ENCODE measurements at regions not wholly inside any gene's neighbourhood (a gene's known extent, or its start where the extent isn't known, plus 50 kb on each side); places are given as distances from the start of the nearest gene placed in this dataset.
"Not testable (repeated sequence)": the region's sequence is repeated elsewhere in the genome, so short reads cannot be mapped to it uniquely, and the experiment has no call there.

DNA sequence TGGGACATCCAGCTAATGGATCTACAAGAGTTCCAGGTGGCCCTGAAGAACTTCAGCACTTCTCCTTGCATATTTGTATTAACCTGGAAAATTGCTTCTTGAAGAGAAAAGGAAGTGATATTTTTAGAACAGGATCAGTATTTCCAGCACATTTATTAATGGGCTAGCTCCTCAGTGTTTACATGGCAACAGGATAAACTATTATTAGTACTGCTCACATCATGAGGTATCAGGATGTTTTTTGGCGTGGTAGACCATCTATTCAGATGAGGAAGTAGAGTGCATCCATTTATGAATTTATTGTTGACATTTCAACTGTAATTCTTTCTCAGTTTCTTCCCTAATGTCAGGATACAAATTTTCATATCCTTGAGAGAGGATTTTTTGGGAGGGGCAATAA, 144.4 kb downstream of the KCNRG start:
- DNase-seq, result no peak

DNA sequence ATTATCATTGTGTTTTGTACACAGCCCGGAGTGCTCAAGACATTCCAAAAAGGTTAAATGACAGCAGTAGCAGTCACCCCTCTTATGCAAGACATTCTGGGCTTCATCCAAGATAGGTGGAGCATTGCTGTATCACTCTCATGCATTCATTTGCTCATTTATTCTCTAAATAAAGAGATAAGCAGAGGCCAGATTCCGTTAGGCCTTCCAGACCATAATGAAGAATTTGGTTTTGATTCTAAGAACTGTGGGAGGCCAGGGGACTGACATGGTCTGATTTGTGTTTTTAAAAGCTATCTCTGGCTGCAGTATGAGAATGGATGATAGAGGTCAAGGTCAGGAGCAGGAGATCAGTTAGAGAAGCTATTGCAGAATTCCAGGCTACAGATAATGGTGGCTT, 145.8 kb downstream of the KCNRG start:
- DNase-seq, result no peak

DNA sequence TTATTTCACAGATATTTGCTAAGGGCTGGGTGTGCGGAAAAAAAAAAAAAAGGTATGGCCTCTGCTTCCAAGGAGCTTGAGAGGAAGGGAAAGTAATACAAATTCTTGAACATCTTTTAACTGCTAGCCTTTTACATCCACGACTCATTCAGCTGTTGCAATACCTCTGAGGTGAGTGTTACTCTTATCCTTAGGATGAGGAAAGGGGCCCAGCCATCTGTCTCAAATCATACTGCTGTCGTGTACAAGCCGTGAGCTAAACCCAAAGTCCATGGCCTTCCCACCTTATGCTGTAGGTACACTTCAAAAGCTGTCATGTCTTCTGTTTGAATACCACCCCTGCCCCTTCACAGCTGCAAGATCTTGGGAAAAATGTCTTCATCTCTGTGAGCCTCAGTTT, 146.8 kb downstream of the KCNRG start:
- no peak for DNase-seq

DNA sequence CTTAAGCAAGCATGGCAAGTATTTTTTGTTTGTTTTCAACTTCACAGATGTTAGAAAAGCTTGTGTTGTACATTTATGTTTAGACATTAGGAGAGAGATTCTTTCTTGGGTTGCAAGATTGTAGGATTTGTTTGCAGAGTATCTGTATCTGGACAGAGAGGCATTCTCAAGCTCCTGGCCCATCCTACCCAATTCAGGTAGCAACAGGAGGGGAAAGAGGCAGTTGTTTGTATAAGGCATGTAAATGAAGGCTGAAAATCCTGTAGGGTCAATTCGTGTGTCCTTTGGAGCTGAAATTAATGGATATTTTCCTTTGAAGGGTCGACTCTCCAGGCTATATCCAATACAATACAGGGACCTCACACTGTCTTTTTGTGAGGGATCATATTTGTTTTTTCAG, 147.3 kb downstream of the KCNRG start:
- no peak for DNase-seq

DNA sequence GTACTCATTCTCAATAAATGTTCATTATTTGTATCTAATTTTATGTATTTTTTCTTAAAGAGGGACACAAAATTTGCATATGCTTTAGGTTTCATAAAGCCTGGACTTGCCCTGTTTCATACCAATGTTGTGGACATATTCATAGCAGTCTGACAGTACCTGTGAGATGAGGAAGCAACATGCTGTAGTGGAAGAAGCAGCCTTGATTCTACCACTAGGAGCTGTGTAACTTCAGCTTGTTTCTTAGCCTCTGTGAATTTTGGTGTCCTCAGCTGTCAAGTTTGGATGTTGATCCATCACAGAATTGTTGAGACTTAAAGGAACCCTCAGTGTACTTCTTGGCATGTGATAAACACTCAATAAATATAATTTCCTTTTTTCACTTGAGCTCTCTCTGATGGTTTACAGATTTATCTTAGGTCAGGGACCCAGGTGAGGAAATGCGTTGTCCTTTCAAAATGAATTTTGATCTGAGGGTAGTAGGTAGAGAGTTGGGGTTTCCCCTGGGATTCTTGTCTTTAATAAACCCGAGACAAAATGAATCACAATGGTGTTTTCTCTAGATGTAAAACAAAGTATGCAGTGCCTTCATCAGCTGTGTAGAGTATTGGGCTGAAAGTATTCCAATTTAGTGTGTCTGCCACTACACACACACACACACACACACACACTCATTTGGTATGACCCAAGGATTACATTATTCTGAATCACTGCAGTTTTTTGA, 152.1 kb downstream of the KCNRG start:
- DNase-seq, result no peak

DNA sequence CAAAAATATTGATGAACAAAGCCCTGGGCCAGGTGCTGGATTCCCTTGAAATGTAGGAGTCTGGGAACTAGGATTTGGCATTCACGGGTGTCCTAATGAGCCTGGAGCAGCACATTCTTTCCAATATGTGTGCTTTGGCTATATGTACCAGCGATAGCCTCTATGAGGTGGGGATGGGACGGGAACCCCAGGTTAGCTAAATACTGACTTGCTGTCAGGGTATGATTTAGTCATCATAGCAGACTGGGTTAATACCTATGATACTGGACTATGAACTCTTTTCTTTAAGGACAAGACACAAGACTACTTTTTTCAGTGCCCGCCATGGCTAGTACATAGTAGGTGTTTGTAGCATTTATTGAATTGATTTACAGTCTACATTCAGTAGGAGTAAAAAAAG, 152.7 kb downstream of the KCNRG start:
- DNase-seq, result no peak

DNA sequence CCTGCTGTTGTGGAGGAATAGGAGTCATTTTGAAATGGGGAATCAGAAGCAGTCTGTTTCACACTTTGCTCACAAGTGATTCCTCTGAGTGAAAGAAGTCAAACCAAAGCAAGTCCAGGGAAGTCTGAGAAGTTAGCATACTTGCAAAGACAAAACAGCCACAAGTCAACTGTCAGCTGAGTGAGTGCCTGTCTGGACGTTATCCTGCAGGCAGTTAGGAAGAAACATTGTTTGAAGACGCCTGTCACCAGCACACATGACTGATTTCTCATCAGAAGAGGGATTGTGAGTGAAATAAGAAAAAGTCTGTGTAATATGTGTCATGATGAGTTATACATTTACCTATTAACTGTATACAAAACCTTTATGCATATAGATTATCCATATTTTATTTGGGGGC, 153.5 kb downstream of the KCNRG start:
- no peak for DNase-seq

DNA sequence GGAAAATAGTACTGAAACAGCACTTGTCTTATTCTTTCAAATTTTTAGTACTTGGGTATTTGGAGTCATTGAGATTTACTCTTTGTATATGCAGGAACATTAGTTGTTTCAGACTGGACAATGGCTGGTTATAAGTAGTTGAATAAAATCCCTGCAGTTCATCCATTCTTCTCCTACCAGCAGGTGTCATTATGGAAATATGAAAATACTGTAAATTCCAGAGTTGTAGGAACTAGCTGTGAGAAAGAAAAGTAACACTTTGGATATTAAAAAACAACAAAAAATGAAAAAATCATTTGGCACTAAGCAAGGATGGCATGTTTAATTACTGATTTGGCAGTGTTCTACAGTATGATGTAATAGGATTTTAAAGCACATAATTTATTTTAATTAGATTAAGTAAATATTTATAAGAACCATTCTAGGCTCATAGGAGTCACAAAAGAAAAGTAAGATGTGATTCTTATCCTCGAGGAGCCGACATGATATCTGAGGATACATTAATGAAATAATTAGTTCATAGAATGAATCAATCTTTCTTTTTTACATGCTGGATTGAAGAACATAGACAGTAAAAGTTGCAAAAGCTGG, 155.3 kb downstream of the KCNRG start:
- no peak for DNase-seq

DNA sequence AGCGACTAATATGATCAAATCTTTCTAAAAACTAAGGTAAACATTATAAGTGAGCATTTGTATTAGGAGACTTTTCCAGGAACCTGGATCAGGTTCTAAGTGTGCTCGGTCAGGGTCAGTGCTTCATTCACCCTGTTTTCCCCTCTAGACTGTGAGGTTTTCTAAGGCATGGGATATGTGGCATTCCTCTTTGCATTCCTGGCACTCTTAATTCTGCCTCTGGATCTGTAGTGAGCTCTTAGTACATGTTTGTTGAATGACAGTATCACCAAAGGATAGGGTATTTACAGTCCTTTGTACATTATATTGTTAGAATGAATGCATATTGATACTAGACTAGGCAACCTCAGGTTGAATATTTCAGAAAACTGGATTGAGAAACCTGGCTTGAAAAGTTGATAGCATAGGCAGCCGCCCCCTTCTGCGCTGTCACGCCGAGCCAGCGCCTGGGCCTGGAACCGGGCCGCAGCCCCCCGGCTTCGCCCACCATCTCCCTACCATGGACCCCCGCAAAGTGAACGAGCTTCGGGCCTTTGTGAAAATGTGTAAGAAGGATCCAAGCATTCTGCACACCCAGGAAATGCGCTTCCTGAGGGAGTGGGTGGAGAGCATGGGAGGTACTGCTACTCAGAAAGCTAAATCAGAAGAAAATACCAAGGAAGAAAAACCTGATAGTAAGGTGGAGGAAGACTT, 156.5 kb downstream of the KCNRG start:
- no peak for DNase-seq

DNA sequence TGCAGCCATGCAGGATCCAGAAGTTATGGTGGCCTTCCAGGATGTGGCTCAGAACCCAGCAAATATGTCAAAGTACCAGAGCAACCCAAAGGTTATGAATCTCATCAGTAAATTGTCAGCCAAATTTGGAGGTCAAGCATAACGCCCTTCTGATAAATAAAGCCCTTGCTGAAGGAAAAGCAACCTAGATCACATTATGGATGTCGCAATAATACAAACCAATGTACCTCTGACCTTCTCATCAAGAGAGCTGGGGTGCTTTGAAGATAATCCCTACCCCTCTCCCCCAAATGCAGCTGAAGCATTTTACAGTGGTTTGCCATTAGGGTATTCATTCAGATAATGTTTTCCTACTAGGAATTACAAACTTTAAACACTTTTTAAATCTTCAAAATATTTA, 157.8 kb downstream of the KCNRG start:
- not testable (repeated sequence) for DNase-seq

DNA sequence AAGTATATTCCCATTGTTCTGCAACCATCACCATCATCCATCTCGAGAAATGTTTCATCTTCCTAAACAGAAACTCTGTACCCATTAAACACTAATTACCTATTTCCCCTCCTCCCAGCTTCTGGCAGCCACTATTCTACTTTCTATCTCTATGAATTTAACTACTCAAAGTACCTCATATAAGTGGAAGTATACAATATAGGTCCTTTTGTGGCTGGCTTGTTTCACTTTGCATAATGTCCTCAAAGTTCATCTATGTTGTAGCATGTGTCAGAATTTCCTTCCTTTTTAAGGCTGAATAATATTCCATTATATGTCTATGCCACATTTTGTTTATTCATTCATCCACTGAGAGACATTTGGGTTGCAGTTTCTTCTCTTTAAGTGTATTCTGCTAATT, 159.4 kb downstream of the KCNRG start:
- DNase-seq, result no peak

DNA sequence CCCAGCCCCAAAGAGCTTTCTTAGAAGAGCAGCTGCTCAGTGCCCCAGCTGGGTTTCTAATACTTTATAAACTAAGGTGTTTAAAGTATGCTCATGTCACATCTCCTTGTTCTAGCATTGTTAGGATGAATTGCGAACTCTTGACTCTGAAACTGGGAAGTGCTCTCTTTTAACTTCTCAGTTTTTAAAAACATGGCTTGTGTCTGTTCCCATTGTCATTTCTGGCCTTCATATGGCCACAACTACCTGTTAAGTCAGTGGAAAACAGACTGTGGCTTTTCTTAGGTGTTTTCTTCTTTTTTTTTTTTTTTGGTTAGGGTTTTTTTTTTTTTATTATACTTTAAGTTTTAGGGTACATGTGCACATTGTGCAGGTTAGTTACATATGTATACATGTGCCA, 164.7 kb downstream of the KCNRG start:
- DNase-seq, result no peak

DNA sequence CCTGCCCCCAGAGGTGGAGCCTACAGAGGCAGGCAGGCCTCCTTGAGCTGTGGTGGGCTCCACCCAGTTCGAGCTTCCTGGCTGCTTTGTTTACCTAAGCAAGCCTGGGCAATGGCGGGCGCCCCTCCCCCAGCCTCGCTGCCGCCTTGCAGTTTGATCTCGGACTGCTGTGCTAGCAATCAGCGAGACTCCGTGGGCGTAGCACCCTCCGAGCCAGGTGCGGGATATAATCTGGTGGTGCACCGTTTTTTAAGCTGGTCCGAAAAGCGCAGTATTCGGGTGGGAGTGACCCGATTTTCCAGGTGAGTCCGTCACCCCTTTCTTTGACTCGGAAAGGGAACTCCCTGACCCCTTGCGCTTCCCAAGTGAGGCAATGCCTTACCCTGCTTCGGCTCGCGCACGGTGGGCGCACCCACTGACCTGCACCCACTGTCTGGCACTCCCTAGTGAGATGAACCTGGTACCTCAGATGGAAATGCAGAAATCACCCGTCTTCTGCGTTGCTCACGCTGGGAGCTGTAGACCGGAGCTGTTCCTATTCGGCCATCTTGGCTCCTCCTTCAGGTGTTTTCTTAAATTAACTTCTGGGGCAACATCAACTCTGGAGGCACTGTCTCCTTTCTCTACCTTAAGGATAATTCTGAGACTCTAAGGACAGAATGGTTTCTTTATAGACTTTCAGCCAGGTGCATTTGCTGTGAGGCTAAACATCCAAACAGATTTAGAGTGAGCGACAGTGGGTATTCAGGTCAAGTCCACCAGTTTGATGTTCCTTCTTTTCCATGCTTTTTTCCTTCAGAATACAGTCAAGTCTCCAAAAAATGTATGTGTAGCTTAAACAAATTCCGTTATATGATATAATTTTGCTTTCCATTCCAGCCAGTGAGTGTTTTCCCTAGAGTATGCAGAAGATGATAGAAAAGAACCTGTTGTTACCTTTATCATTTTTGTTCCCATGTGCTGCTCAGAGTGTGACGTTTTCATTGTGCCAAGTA, 170.8 kb downstream of the KCNRG start:
- DNase-seq, result not testable (repeated sequence)

DNA sequence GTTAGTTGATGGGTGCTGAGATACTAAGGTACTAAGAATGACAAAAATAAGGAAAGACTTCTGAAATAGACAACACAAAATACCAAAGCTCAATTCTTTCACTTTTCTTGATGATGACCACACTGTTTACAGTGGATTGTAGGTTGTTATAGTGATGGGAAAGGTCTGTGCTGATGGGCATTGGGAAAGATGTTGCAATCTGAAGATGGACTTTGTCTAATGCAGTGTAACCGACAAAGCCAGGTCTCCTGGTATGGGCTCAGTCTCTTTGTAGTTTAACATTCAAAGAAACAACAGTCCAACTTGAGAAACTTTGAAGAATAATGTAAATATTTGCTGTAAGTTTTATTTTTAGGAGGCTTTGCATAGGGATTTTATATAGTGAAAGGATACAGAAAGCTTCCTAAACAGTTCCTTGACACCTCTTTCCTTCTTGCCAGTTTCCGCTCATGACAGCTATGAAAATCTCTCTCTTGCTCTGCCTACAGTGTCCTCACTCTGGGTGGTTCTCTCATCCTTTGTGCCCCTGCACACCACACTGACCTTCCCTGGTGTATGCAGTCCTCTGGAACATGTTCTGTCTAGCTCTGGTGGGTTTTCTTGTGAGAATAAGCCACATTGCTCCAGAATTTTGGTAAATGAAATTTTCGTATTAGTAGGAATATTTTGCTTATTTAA, 172.2 kb downstream of the KCNRG start:
- DNase-seq, result no peak

DNA sequence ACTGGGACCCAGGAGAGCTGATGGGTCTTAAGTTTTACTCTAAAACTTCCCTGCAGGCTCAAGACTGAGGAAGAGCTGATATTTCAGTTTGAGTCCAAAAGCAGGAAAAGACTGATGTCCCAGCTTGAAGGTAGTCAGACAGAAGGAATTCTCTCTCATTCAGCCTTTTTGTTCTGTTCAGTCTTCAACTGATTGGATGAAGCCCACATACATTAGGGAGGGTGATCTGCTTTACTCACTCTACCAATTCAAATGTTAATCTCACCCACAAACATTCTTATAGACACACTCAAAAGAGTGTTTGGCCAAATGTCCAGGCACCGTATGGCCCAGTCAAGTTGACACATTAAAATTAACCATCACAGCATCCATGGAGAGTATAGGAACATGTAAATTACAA, 173.5 kb downstream of the KCNRG start:
- no peak for DNase-seq

DNA sequence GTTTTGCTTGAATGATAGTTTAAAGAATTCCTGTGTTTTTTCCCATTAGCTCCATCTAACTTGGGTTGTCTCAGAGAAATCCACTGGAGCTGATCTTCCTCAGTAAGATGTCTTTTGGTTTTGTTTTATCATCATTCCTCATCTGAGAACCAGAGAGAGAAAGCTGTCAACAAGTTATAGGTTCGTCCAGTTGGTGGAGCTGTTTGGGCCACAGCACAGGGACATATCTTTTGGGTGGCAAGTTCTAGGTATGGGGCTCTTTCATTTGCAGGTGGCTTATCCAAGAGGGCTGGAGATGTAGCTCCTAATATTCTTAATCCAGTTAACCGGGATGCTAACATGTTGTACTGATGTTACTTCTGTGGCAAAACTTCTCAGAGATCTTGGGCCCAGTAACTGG, 174.2 kb downstream of the KCNRG start:
- no peak for DNase-seq

DNA sequence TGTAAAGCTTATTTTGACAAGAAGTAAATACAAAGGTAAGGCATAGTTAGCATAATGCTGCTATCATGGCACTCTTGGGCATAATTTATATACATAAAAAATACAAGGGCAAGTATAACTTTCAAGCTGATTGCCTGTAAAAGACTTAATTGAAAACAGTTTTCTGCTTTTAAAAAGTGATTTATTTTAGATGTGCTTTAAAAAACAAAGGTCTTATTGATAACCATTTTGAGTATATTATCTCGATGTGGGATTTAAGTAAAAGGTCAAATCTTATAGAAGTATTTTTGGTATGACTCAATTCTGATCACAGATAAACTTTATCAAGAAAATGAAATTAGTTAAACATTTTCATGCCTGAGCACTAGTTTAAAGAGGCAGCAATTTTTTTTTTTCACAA, 175.8 kb downstream of the KCNRG start:
- DNase-seq, result no peak

DNA sequence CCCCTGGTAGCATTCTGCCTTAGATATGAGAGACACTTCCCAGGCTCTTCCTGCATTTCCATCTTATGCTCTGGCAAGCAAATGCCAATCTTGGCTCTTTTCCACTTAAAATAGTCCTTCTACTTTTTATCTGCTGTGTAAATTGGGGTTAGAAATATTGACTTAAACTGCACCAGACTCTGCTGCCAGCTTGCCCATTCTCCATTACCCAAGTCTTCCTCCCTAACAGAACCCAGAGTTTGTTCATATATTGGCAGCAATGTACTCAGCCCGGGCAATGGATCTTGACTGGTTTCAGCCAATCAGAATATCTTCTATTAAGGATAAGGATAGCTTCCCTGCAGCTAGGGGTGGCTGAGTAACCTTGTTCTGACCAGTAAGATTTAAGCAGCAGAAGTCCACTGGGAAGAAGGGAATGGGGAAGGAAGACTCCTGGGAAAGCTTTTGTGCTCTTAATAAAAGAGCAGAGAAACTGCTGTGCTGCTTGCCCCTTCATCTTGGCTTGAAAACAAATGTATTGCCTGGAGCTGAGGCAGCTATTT, 177.1 kb downstream of the KCNRG start:
- DNase-seq, result no peak

DNA sequence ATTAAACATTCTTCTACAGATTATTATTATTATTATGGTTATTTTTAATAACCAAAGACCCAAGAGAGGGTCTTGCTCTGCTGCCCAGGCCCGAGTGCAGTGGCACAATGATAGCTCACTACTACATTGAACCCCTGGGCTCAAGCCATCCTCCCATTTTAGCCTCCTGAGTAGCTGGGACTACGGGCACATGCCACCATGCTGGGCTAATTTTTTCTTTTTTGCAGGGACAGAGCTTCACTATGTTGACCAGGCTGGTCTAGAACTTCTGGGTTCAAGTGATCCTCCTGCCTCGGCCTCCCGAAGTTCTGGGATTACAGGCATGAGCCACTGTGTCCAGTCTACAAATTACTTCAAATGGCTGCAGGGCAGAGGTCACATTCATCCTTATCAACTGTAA, 179.8 kb downstream of the KCNRG start:
- no peak for DNase-seq

DNA sequence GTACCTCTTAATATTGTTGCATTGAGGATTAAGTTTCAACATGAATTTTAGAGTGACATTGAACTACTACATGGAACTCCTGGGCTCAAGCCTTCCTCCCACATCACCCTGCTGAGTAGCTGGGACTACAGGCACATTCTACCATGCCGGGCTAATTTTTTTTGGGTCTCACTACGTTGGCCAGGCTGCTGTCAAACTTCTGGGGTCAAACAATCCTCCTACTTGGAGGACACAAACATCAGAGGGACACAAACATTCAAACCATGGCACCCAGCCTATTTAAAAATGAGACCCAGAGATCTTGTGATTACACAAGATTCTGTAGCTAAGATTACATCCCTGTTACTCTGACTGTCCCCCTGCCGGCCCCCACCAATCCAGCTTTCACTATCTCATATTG, 180.9 kb downstream of the KCNRG start:
- no peak for DNase-seq

DNA sequence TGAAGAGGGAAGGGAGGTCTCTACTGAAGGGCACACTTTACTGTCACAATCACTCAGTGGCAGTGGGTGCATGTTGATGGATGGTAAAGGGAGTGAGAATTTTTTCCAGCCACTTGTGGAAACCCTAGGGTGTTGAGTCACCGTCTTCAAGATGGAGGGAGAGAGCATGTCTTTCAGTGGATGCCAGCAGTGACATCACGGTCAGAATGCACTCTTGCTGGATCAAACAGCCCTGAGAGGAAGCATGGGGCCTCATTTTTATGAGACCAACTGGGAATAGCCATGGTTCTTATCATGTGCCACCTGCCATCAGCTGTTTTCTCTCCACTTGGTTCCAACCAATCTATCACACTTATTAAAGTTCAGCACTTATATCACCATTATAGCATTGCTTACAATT, 182.5 kb downstream of the KCNRG start:
- DNase-seq, result no peak

DNA sequence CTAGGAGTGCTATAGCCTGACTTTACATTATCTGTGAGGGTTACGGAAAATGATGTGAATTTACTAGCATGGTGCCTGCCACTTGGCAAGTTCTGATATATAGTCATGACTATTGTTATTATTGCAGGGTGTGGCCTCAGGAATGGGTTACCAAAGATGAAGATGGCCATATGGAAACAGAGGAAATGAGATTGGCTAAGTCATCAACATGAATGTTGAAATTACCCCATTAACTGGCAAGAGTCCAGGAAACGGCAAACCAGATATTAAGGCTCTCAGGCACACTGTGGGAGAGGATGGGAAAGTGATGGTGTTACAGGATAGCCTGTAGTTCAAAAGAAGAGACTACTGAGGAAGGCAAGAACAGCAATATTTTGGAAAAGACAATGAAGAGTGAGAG, 183.3 kb downstream of the KCNRG start:
- DNase-seq, result no peak
